Mesendoderm (in vitro differentiated cells): ENCODE measurements at regions not wholly inside any gene's neighbourhood (a gene's known extent, or its start where the extent isn't known, plus 50 kb on each side); places are given as distances from the start of the nearest gene placed in this dataset.

Source experiments
- DNase-seq: peaks from one replicate; pipeline ENCODE4 v3.0.0; 2013
- H2AK5ac ChIP-seq: 2 replicates; pipeline ENCODE4 v1.6.1; 2013; ENCODE audit warnings: low read length, inconsistent platforms
- H2BK120ac ChIP-seq: 2 replicates; pipeline ENCODE4 v1.6.1; 2013; ENCODE audit warnings: low read depth, mild to moderate bottlenecking, low read length, moderate library complexity, mixed read lengths
- H2BK15ac ChIP-seq: replicated peaks from 2 replicates; pipeline ENCODE4 v1.6.1; 2013; ENCODE audit warnings: low read depth, mild to moderate bottlenecking, moderate library complexity
- H2BK5ac ChIP-seq: 2 replicates; pipeline ENCODE4 v1.6.1; 2013; ENCODE audit warnings: low read length, inconsistent platforms
- H3K18ac ChIP-seq: 2 replicates; pipeline ENCODE4 v1.6.1; 2013; ENCODE audit warnings: mild to moderate bottlenecking, low read length, mixed read lengths
- H3K23ac ChIP-seq: one replicate; pipeline ENCODE4 v1.6.1; 2013; ENCODE audit warnings: low read length
- H3K27ac ChIP-seq: 2 replicates; pipeline ENCODE4 v1.5.1; 2013; ENCODE audit warnings: low read depth, mild to moderate bottlenecking, inconsistent platforms, low read length, moderate library complexity
- H3K27me3 ChIP-seq: 2 replicates; pipeline ENCODE4 v1.6.1; 2013; ENCODE audit warnings: low read length, control low read depth, mild to moderate bottlenecking, inconsistent platforms; ENCODE audit not compliant: insufficient read depth, poor library complexity
- H3K36me3 ChIP-seq: 2 replicates; pipeline ENCODE4 v1.6.1; 2013; ENCODE audit warnings: low read length, inconsistent platforms; ENCODE audit not compliant: control insufficient read depth, insufficient read depth
- H3K4ac ChIP-seq: one replicate; pipeline ENCODE4 v1.6.1; 2013; ENCODE audit warnings: low read depth, mild to moderate bottlenecking, low read length, moderate library complexity
- H3K4me1 ChIP-seq: 2 replicates; pipeline ENCODE4 v1.6.1; 2013; ENCODE audit warnings: low read depth, low read length, inconsistent platforms; ENCODE audit not compliant: control insufficient read depth
- H3K4me2 ChIP-seq: 2 replicates; pipeline ENCODE4 v1.6.1; 2013; ENCODE audit warnings: low read length
- H3K4me3 ChIP-seq: 2 replicates; pipeline ENCODE4 v1.5.1; 2013; ENCODE audit warnings: mild to moderate bottlenecking, low read length
- H3K56ac ChIP-seq: one replicate; pipeline ENCODE4 v1.6.1; 2013; ENCODE audit warnings: low read length
- H3K79me1 ChIP-seq: 2 replicates; pipeline ENCODE4 v1.6.1; 2013; ENCODE audit warnings: low read length, inconsistent platforms
- H3K79me2 ChIP-seq: 2 replicates; pipeline ENCODE4 v1.6.1; 2013; ENCODE audit warnings: mild to moderate bottlenecking, low read length; ENCODE audit not compliant: control insufficient read depth, insufficient read depth
- H3K9ac ChIP-seq: 2 replicates; pipeline ENCODE4 v1.6.1; 2013; ENCODE audit warnings: low read length, inconsistent platforms
- H4K5ac ChIP-seq: one replicate; pipeline ENCODE4 v1.6.1; 2013; ENCODE audit warnings: low read length
- H4K8ac ChIP-seq: one replicate; pipeline ENCODE4 v1.6.1; 2013; ENCODE audit warnings: low read depth, mild to moderate bottlenecking, control low read depth, low read length, moderate library complexity
- WGBS: extraction: QIAGEN DNeasy Blood & Tissue Kit; methylation state at CpG from one replicate; pipeline ENCODE4 v1.1.7; 2013; ENCODE audit warnings: low lambda C conversion rate, missing lambda C conversion rate; ENCODE audit not compliant: insufficient coverage; ENCODE audit errors: extremely low coverage; 5-methylcytosine and 5-hydroxymethylcytosine counted together

- no peak overlapping the region for H3K23ac ChIP-seq
- H3K18ac ChIP-seq: peak overlapping the region; percentile 62
- H2AK5ac ChIP-seq: no peak overlapping the region
- no peak overlapping the region for H3K27ac ChIP-seq
- H3K4me3 ChIP-seq: no peak overlapping the region
- no peak overlapping the region for H3K4me2 ChIP-seq
- peaks cover 8% of the 10 kb centered on the region for H3K4me1 ChIP-seq
- H3K36me3 ChIP-seq: no peaks in the 10 kb centered on the region
- H3K56ac ChIP-seq: no peak overlapping the region
- no CpG with 5 or more reads among the region's 3 CpGs for WGBS
- no peak overlapping the region for H2BK15ac ChIP-seq
- no peak overlapping the region for H4K5ac ChIP-seq
- H3K79me1 ChIP-seq: no peaks in the 10 kb centered on the region
- H3K27me3 ChIP-seq: no peaks in the 10 kb centered on the region
- H3K9ac ChIP-seq: no peak overlapping the region
- no peak overlapping the region for H2BK5ac ChIP-seq
- no peak for DNase-seq
- H2BK120ac ChIP-seq: no peak overlapping the region
- peak overlapping the region; percentile 72 for H3K4ac ChIP-seq
- no peaks in the 10 kb centered on the region for H3K79me2 ChIP-seq
- H4K8ac ChIP-seq: no peak overlapping the region
These were observed 206.7 kb upstream of the JARID2 start for GRCh38 chr6:15039136-15039535.

GRCh38 chr6:15042938-15043337 lies 202.9 kb upstream of the JARID2 start:
- Histone ChIP-seq H3K27me3 (no peaks in the 10 kb centered on the region), H3K4me2 (no peak overlapping the region), H2BK15ac (no peak overlapping the region), H3K79me1 (no peaks in the 10 kb centered on the region), H3K4me3 (no peak overlapping the region), H2BK5ac (no peak overlapping the region), H3K79me2 (no peaks in the 10 kb centered on the region), H3K23ac (no peak overlapping the region), H3K56ac (no peak overlapping the region), H4K8ac (no peak overlapping the region), H2BK120ac (no peak overlapping the region), H3K18ac (no peak overlapping the region), H2AK5ac (no peak overlapping the region), H3K4ac (no peak overlapping the region), H3K9ac (no peak overlapping the region), H3K36me3 (no peaks in the 10 kb centered on the region), H3K27ac (no peak overlapping the region), H3K4me1 (peaks cover 11% of the 10 kb centered on the region), H4K5ac (no peak overlapping the region)
- DNase-seq: no peak
- WGBS: no CpG with 5 or more reads among the region's 4 CpGs

GRCh38 chr6:15044146-15044882 lies 201.6 kb upstream of the JARID2 start:
- Histone ChIP-seq H4K8ac (no peak overlapping the region), H3K36me3 (no peaks in the 10 kb centered on the region), H3K4me2 (no peak overlapping the region), H3K4me3 (no peak overlapping the region), H3K79me1 (no peaks in the 10 kb centered on the region), H4K5ac (no peak overlapping the region), H3K27ac (peak overlapping the region; percentile 46), H3K18ac (no peak overlapping the region), H2BK120ac (no peak overlapping the region), H2AK5ac (no peak overlapping the region), H3K79me2 (no peaks in the 10 kb centered on the region), H3K9ac (no peak overlapping the region), H3K4me1 (peaks cover 8% of the 10 kb centered on the region), H3K56ac (no peak overlapping the region), H3K23ac (no peak overlapping the region), H3K4ac (peak overlapping the region; percentile 43), H3K27me3 (no peaks in the 10 kb centered on the region), H2BK15ac (no peak overlapping the region), H2BK5ac (no peak overlapping the region)
- no CpG with 5 or more reads among the region's 4 CpGs for WGBS
- DNase-seq: peak; percentile 52

- Histone ChIP-seq H3K9ac (no peak overlapping the region), H2BK5ac (no peak overlapping the region), H3K4ac (no peak overlapping the region), H3K4me1 (peaks cover 8% of the 10 kb centered on the region), H3K79me1 (no peaks in the 10 kb centered on the region), H3K4me3 (no peak overlapping the region), H2BK120ac (no peak overlapping the region), H3K27ac (peak overlapping the region; percentile 45), H4K8ac (no peak overlapping the region), H4K5ac (no peak overlapping the region), H3K18ac (peak overlapping the region; percentile 43), H2BK15ac (no peak overlapping the region), H3K23ac (no peak overlapping the region), H3K79me2 (no peaks in the 10 kb centered on the region), H3K4me2 (no peak overlapping the region), H3K36me3 (no peaks in the 10 kb centered on the region), H3K56ac (no peak overlapping the region), H3K27me3 (no peaks in the 10 kb centered on the region), H2AK5ac (peak overlapping the region; percentile 71)
- no CpG with 5 or more reads among the region's 2 CpGs for WGBS
- DNase-seq: no peak
These were observed 200.9 kb upstream of the JARID2 start for GRCh38 chr6:15044948-15045347.

- Histone ChIP-seq H3K18ac (no peak overlapping the region), H2BK15ac (no peak overlapping the region), H2BK120ac (no peak overlapping the region), H4K5ac (no peak overlapping the region), H3K79me1 (no peaks in the 10 kb centered on the region), H2AK5ac (no peak overlapping the region), H3K4ac (no peak overlapping the region), H2BK5ac (no peak overlapping the region), H3K27me3 (no peaks in the 10 kb centered on the region), H3K9ac (no peak overlapping the region), H3K56ac (no peak overlapping the region), H3K27ac (no peak overlapping the region), H4K8ac (no peak overlapping the region), H3K4me2 (no peak overlapping the region), H3K4me1 (peaks cover 8% of the 10 kb centered on the region), H3K4me3 (no peak overlapping the region), H3K36me3 (no peaks in the 10 kb centered on the region), H3K23ac (no peak overlapping the region), H3K79me2 (no peaks in the 10 kb centered on the region)
- DNase-seq: no peak
- no CpG with 5 or more reads among the region's 4 CpGs for WGBS
These were observed 199.1 kb upstream of the JARID2 start for GRCh38 chr6:15046751-15047150.

- no peak overlapping the region for H3K9ac ChIP-seq
- H3K27ac ChIP-seq: no peak overlapping the region
- no peaks in the 10 kb centered on the region for H3K27me3 ChIP-seq
- H2AK5ac ChIP-seq: no peak overlapping the region
- no peak for DNase-seq
- no peaks in the 10 kb centered on the region for H3K79me1 ChIP-seq
- peaks cover 8% of the 10 kb centered on the region for H3K4me1 ChIP-seq
- no peak overlapping the region for H2BK120ac ChIP-seq
- H3K4me3 ChIP-seq: no peak overlapping the region
- no peak overlapping the region for H3K23ac ChIP-seq
- no peak overlapping the region for H3K4ac ChIP-seq
- H3K4me2 ChIP-seq: no peak overlapping the region
- no peak overlapping the region for H3K56ac ChIP-seq
- no CpG with 5 or more reads among the region's 6 CpGs for WGBS
- H3K18ac ChIP-seq: no peak overlapping the region
- no peak overlapping the region for H4K5ac ChIP-seq
- H3K79me2 ChIP-seq: no peaks in the 10 kb centered on the region
- H2BK15ac ChIP-seq: no peak overlapping the region
- no peak overlapping the region for H2BK5ac ChIP-seq
- no peaks in the 10 kb centered on the region for H3K36me3 ChIP-seq
- no peak overlapping the region for H4K8ac ChIP-seq
These were observed 197.5 kb upstream of the JARID2 start for GRCh38 chr6:15048367-15048766.
